ENCODE measurements at regions not wholly inside any gene's neighbourhood (a gene's known extent, or its start where the extent isn't known, plus 50 kb on each side); places are given as distances from the start of the nearest gene placed in this dataset.
A peak's percentile ranks its signal among the peaks of the same experiment; 100 is the strongest.

- TF ChIP-seq EZH2 (IDR thresholded peaks at IDR 0.05; ENCODE audit: insufficient read depth, low read length): no peak
- TF ChIP-seq, protein P1, sequence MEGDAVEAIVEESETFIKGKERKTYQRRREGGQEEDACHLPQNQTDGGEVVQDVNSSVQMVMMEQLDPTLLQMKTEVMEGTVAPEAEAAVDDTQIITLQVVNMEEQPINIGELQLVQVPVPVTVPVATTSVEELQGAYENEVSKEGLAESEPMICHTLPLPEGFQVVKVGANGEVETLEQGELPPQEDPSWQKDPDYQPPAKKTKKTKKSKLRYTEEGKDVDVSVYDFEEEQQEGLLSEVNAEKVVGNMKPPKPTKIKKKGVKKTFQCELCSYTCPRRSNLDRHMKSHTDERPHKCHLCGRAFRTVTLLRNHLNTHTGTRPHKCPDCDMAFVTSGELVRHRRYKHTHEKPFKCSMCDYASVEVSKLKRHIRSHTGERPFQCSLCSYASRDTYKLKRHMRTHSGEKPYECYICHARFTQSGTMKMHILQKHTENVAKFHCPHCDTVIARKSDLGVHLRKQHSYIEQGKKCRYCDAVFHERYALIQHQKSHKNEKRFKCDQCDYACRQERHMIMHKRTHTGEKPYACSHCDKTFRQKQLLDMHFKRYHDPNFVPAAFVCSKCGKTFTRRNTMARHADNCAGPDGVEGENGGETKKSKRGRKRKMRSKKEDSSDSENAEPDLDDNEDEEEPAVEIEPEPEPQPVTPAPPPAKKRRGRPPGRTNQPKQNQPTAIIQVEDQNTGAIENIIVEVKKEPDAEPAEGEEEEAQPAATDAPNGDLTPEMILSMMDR (IDR thresholded peaks at IDR 0.05; ENCODE audit: insufficient read depth, low read depth, low read length): no peak
- Histone ChIP-seq H4K20me1 (ENCODE audit: insufficient read depth, low read length) (no peaks in the 10 kb centered on the region), H3K27ac (ENCODE audit: low read depth, low read length) (no peak overlapping the region), H2AFZ (ENCODE audit: low read depth, low read length) (no peak overlapping the region), H3K4me2 (ENCODE audit: low read length) (no peak overlapping the region), H3K4me1 (ENCODE audit: insufficient read depth, low read length) (no peaks in the 10 kb centered on the region), H3K79me2 (ENCODE audit: insufficient read depth, low read length) (no peaks in the 10 kb centered on the region), H3K4me3 (ENCODE audit: insufficient read depth, low read depth, low read length) (no peak overlapping the region), H3K36me3 (ENCODE audit: insufficient read depth, low read length) (no peaks in the 10 kb centered on the region), H3K9ac (ENCODE audit: low read length) (no peak overlapping the region), H3K9me3 (ENCODE audit: insufficient read depth, low read depth, low read length) (no peaks in the 10 kb centered on the region), H3K27me3 (ENCODE audit: insufficient read depth, low read length) (no peaks in the 10 kb centered on the region)
- Mint-ChIP-seq H3K27me3 (ENCODE audit: low read depth, unreplicated experiment) (no peaks in the 10 kb centered on the region), H3K36me3 (ENCODE audit: low read depth, unreplicated experiment) (no peaks in the 10 kb centered on the region), H3K4me1 (ENCODE audit: low read depth, unreplicated experiment) (peaks cover 28% of the 10 kb centered on the region), H3K9me3 (ENCODE audit: unreplicated experiment) (no peaks in the 10 kb centered on the region), H3K4me3 (ENCODE audit: unreplicated experiment) (no peak overlapping the region), H3K27ac (ENCODE audit: unreplicated experiment) (peak overlapping the region; percentile 8)
- FAIRE-seq (no peak), DNase-seq (ENCODE audit: low read depth) (no peak)
Observed at GRCh38 chr13:50742968-50743367, 100.5 kb downstream of the DLEU7 start.

DNA sequence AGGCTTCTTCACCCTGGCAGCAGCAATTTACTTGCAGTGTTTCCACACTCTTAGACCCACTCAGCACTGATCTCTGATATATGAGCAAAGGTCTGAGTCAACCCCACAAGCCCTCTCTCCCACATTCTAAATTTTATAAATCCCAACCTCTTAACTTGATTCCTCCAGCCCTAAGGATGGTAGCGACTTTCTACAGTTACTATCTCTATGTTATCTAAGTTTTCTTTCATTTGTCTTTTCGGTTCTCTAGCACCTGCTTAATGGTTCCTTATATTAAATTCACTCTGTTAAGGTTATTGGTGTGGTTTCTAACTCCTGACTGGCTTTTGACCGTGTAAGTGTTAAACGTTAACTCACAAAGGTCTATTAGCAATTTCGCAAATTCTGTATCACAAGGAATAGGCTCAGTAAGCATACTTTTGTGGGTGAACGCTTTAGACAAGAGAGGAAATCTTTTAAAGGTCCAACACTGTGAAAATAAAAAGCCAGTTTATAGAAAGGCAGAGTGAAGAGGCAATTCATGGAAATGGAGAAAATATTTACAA is 99.3 kb downstream of the DLEU7 start:
- no peak overlapping the region for H3K27ac ChIP-seq (ENCODE audit: low read depth, low read length)
- DNase-seq (ENCODE audit: low read depth): no peak
- H3K4me3 ChIP-seq (ENCODE audit: insufficient read depth, low read depth, low read length): no peak overlapping the region
- H3K9ac ChIP-seq (ENCODE audit: low read length): no peak overlapping the region
- Mint-ChIP-seq H3K4me1 (ENCODE audit: low read depth, unreplicated experiment) (peaks cover 21% of the 10 kb centered on the region), H3K36me3 (ENCODE audit: low read depth, unreplicated experiment) (no peaks in the 10 kb centered on the region), H3K27me3 (ENCODE audit: low read depth, unreplicated experiment) (no peaks in the 10 kb centered on the region), H3K4me3 (ENCODE audit: unreplicated experiment) (no peak overlapping the region), H3K27ac (ENCODE audit: unreplicated experiment) (no peak overlapping the region), H3K9me3 (ENCODE audit: unreplicated experiment) (peaks cover under 1% of the 10 kb centered on the region)
- no peaks in the 10 kb centered on the region for H3K9me3 ChIP-seq (ENCODE audit: insufficient read depth, low read depth, low read length)
- H3K79me2 ChIP-seq (ENCODE audit: insufficient read depth, low read length): no peaks in the 10 kb centered on the region
- H2AFZ ChIP-seq (ENCODE audit: low read depth, low read length): no peak overlapping the region
- H3K4me1 ChIP-seq (ENCODE audit: insufficient read depth, low read length): no peaks in the 10 kb centered on the region
- TF ChIP-seq EZH2 (IDR thresholded peaks at IDR 0.05; ENCODE audit: insufficient read depth, low read length): no peak
- TF ChIP-seq, protein P1 (IDR thresholded peaks at IDR 0.05; ENCODE audit: insufficient read depth, low read depth, low read length): no peak
- no peak overlapping the region for H3K4me2 ChIP-seq (ENCODE audit: low read length)
- FAIRE-seq: no peak
- no peaks in the 10 kb centered on the region for H4K20me1 ChIP-seq (ENCODE audit: insufficient read depth, low read length)
- no peaks in the 10 kb centered on the region for H3K36me3 ChIP-seq (ENCODE audit: insufficient read depth, low read length)
- no peaks in the 10 kb centered on the region for H3K27me3 ChIP-seq (ENCODE audit: insufficient read depth, low read length)

- Histone ChIP-seq H3K9ac (ENCODE audit: low read length) (no peak overlapping the region), H3K4me3 (ENCODE audit: insufficient read depth, low read depth, low read length) (no peak overlapping the region), H2AFZ (ENCODE audit: low read depth, low read length) (no peak overlapping the region), H3K9me3 (ENCODE audit: insufficient read depth, low read depth, low read length) (no peaks in the 10 kb centered on the region), H3K27ac (ENCODE audit: low read depth, low read length) (no peak overlapping the region), H3K36me3 (ENCODE audit: insufficient read depth, low read length) (no peaks in the 10 kb centered on the region), H3K27me3 (ENCODE audit: insufficient read depth, low read length) (no peaks in the 10 kb centered on the region), H3K79me2 (ENCODE audit: insufficient read depth, low read length) (no peaks in the 10 kb centered on the region), H4K20me1 (ENCODE audit: insufficient read depth, low read length) (no peaks in the 10 kb centered on the region), H3K4me2 (ENCODE audit: low read length) (no peak overlapping the region), H3K4me1 (ENCODE audit: insufficient read depth, low read length) (no peaks in the 10 kb centered on the region)
- peaks cover 9% of the 10 kb centered on the region for H3K9me3 Mint-ChIP-seq (ENCODE audit: unreplicated experiment)
- H3K4me1 Mint-ChIP-seq (ENCODE audit: low read depth, unreplicated experiment): peaks cover 12% of the 10 kb centered on the region
- no peak overlapping the region for H3K27ac Mint-ChIP-seq (ENCODE audit: unreplicated experiment)
- H3K36me3 Mint-ChIP-seq (ENCODE audit: low read depth, unreplicated experiment): no peaks in the 10 kb centered on the region
- H3K4me3 Mint-ChIP-seq (ENCODE audit: unreplicated experiment): no peak overlapping the region
- no peaks in the 10 kb centered on the region for H3K27me3 Mint-ChIP-seq (ENCODE audit: low read depth, unreplicated experiment)
- FAIRE-seq (no peak), DNase-seq (ENCODE audit: low read depth) (no peak)
- TF ChIP-seq, protein P1 (IDR thresholded peaks at IDR 0.05; ENCODE audit: insufficient read depth, low read depth, low read length): peak; percentile 4
- TF ChIP-seq EZH2 (IDR thresholded peaks at IDR 0.05; ENCODE audit: insufficient read depth, low read length): no peak
Observed at GRCh38 chr13:50745542-50746115, 97.9 kb downstream of the DLEU7 start.

All from astrocyte (in vitro differentiated cells and primary cell).